ENCODE measurements at regions not wholly inside any gene's neighbourhood (a gene's known extent, or its start where the extent isn't known, plus 50 kb on each side); places are given as distances from the start of the nearest gene placed in this dataset.

DNA sequence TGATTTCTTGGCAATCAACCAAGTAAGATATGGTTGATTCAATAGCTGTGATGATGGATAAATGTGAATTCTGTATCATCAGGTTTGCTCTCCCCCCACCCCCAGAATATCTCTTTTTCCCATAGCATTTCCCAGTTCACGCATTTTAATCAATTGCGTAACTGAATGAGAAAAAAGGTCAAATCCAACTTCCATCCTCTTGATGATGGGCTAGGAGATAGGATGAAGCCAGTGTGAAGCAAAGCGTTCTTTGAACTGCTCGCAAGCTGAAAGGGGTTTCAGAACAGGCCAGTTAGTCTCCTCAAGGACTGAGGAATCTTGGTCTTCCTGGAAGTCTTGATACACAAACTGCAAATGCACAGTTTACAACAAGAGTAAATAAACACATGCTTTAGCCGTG lies 94.5 kb upstream of the ARMC3 start:
- no peak overlapping the region for H2AFZ ChIP-seq (ENCODE audit: low read depth, low read length)
- H3K27ac ChIP-seq (ENCODE audit: low read length, poor library complexity, severe bottlenecking): no peak overlapping the region
- H3K4ac ChIP-seq (ENCODE audit: low read depth in 1 of 2, low read length in 2 of 2): no peak overlapping the region
- 76% methylated on average over 5 of the region's 5 CpGs for WGBS
- no peaks in the 10 kb centered on the region for H3K4me1 ChIP-seq (ENCODE audit: control insufficient read depth, insufficient read depth, low read depth, low read length)
- H3K18ac ChIP-seq (ENCODE audit: low read depth in 1 of 2, low read length in 2 of 2): peak overlapping the region in 1 of 2 experiments; percentile 54
- H4K91ac ChIP-seq (ENCODE audit: low read length): peak overlapping the region; percentile 61
- H2AK5ac ChIP-seq (ENCODE audit: low read length, severe bottlenecking): no peak overlapping the region
- no peak overlapping the region for H3K4me2 ChIP-seq (ENCODE audit: low read length, poor library complexity, severe bottlenecking)
- H3K14ac ChIP-seq (ENCODE audit: low read length in 2 of 2): no peak overlapping the region
- H3K79me1 ChIP-seq (replicated peaks; ENCODE audit: low read length, poor library complexity, severe bottlenecking): no peaks in the 10 kb centered on the region
- H3K4me3 ChIP-seq (ENCODE audit: insufficient read depth in 1 of 2, low read depth in 1 of 2, low read length in 2 of 2): no peak overlapping the region
- H2BK15ac ChIP-seq (ENCODE audit: low read depth, poor library complexity, severe bottlenecking): no peak overlapping the region
- H2BK12ac ChIP-seq (ENCODE audit: low read length in 2 of 2): peak overlapping the region in 1 of 2 experiments; percentile 77
- no peak overlapping the region for H4K8ac ChIP-seq (ENCODE audit: low read length)
- peak; percentile 44 for DNase-seq
- H3K9ac ChIP-seq (ENCODE audit: low read length): no peak overlapping the region
- H2BK120ac ChIP-seq (ENCODE audit: low read depth, low read length): no peak overlapping the region
- no peak overlapping the region for H2BK5ac ChIP-seq (ENCODE audit: low read depth, low read length, poor library complexity, severe bottlenecking)
- no peaks in the 10 kb centered on the region for H3K9me3 ChIP-seq (ENCODE audit: control insufficient read depth, low read length)
- no peaks in the 10 kb centered on the region for H3K27me3 ChIP-seq (ENCODE audit: control insufficient read depth in 1 of 2, insufficient read depth in 1 of 2, low read length in 2 of 2)
- H3K23ac ChIP-seq (ENCODE audit: low read length in 2 of 2): no peak overlapping the region
- H3K36me3 ChIP-seq (ENCODE audit: control insufficient read depth in 1 of 2, insufficient read depth in 2 of 2, low read depth in 1 of 2, low read length in 2 of 2): no peaks in the 10 kb centered on the region

GRCh38 chr10:22832851-22833250 lies 95.0 kb upstream of the ARMC3 start:
- Histone ChIP-seq H3K4ac (ENCODE audit: low read depth in 1 of 2, low read length in 2 of 2) (no peak overlapping the region), H2AFZ (ENCODE audit: low read depth, low read length) (no peak overlapping the region), H2BK15ac (ENCODE audit: low read depth, poor library complexity, severe bottlenecking) (no peak overlapping the region), H3K4me1 (ENCODE audit: control insufficient read depth, insufficient read depth, low read depth, low read length) (no peaks in the 10 kb centered on the region), H3K23ac (ENCODE audit: low read length in 2 of 2) (no peak overlapping the region), H2AK5ac (ENCODE audit: low read length, severe bottlenecking) (no peak overlapping the region), H3K79me1 (replicated peaks; ENCODE audit: low read length, poor library complexity, severe bottlenecking) (no peaks in the 10 kb centered on the region), H3K9ac (ENCODE audit: low read length) (no peak overlapping the region), H2BK5ac (ENCODE audit: low read depth, low read length, poor library complexity, severe bottlenecking) (no peak overlapping the region), H2BK12ac (ENCODE audit: low read length in 2 of 2) (no peak overlapping the region), H3K14ac (ENCODE audit: low read length in 2 of 2) (no peak overlapping the region), H4K8ac (ENCODE audit: low read length) (no peak overlapping the region), H3K36me3 (ENCODE audit: control insufficient read depth in 1 of 2, insufficient read depth in 2 of 2, low read depth in 1 of 2, low read length in 2 of 2) (no peaks in the 10 kb centered on the region), H2BK120ac (ENCODE audit: low read depth, low read length) (no peak overlapping the region), H3K18ac (ENCODE audit: low read depth in 1 of 2, low read length in 2 of 2) (peak overlapping the region in 1 of 2 experiments; percentile 54), H3K4me2 (ENCODE audit: low read length, poor library complexity, severe bottlenecking) (no peak overlapping the region), H3K9me3 (ENCODE audit: control insufficient read depth, low read length) (no peaks in the 10 kb centered on the region), H3K27ac (ENCODE audit: low read length, poor library complexity, severe bottlenecking) (no peak overlapping the region), H4K91ac (ENCODE audit: low read length) (no peak overlapping the region), H3K4me3 (ENCODE audit: insufficient read depth in 1 of 2, low read depth in 1 of 2, low read length in 2 of 2) (no peak overlapping the region), H3K27me3 (ENCODE audit: control insufficient read depth in 1 of 2, insufficient read depth in 1 of 2, low read length in 2 of 2) (no peaks in the 10 kb centered on the region)
- WGBS: no CpG with 5 or more reads among the region's 2 CpGs
- DNase-seq: no peak

- no peak overlapping the region for H3K4me2 ChIP-seq (ENCODE audit: low read length, poor library complexity, severe bottlenecking)
- H3K4me1 ChIP-seq (ENCODE audit: control insufficient read depth, insufficient read depth, low read depth, low read length): no peaks in the 10 kb centered on the region
- no peak overlapping the region for H2BK5ac ChIP-seq (ENCODE audit: low read depth, low read length, poor library complexity, severe bottlenecking)
- H3K14ac ChIP-seq (ENCODE audit: low read length in 2 of 2): no peak overlapping the region
- no peak overlapping the region for H2AK5ac ChIP-seq (ENCODE audit: low read length, severe bottlenecking)
- no peak overlapping the region for H3K23ac ChIP-seq (ENCODE audit: low read length in 2 of 2)
- no peak overlapping the region for H2AFZ ChIP-seq (ENCODE audit: low read depth, low read length)
- H3K9me3 ChIP-seq (ENCODE audit: control insufficient read depth, low read length): no peaks in the 10 kb centered on the region
- peak overlapping the region in 1 of 2 experiments; percentile 39 for H3K18ac ChIP-seq (ENCODE audit: low read depth in 1 of 2, low read length in 2 of 2)
- no peak overlapping the region for H4K91ac ChIP-seq (ENCODE audit: low read length)
- WGBS: 95% methylated on average over 3 of the region's 4 CpGs
- no peaks in the 10 kb centered on the region for H3K27me3 ChIP-seq (ENCODE audit: control insufficient read depth in 1 of 2, insufficient read depth in 1 of 2, low read length in 2 of 2)
- H3K27ac ChIP-seq (ENCODE audit: low read length, poor library complexity, severe bottlenecking): no peak overlapping the region
- H2BK120ac ChIP-seq (ENCODE audit: low read depth, low read length): no peak overlapping the region
- no peak for DNase-seq
- no peaks in the 10 kb centered on the region for H3K79me1 ChIP-seq (replicated peaks; ENCODE audit: low read length, poor library complexity, severe bottlenecking)
- H3K9ac ChIP-seq (ENCODE audit: low read length): no peak overlapping the region
- no peak overlapping the region for H2BK12ac ChIP-seq (ENCODE audit: low read length in 2 of 2)
- no peak overlapping the region for H3K4me3 ChIP-seq (ENCODE audit: insufficient read depth in 1 of 2, low read depth in 1 of 2, low read length in 2 of 2)
- H4K8ac ChIP-seq (ENCODE audit: low read length): no peak overlapping the region
- H3K36me3 ChIP-seq (ENCODE audit: control insufficient read depth in 1 of 2, insufficient read depth in 2 of 2, low read depth in 1 of 2, low read length in 2 of 2): no peaks in the 10 kb centered on the region
- no peak overlapping the region for H3K4ac ChIP-seq (ENCODE audit: low read depth in 1 of 2, low read length in 2 of 2)
- no peak overlapping the region for H2BK15ac ChIP-seq (ENCODE audit: low read depth, poor library complexity, severe bottlenecking)
Observed at GRCh38 chr10:22832066-22832602, 95.7 kb upstream of the ARMC3 start.

DNA sequence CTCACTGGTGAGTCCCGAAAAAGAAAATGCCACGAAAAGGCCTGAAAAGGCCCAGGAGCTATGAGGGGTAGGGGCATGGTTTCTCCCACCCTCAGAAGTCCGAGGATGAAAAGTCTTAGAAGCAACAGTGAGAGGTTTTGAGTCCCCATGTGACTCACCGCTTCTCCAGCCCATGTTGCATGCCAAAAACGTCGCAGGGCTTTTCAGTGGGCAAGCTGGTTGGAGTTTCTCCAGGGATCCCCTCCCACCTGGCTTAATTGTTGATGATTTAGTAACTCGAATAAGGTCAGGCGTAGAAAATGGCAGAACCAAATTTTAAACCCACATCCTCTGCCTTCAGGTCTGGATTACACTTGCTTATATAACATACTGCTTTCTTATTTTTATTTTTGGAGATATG lies 96.3 kb upstream of the ARMC3 start:
- Histone ChIP-seq H2BK120ac (ENCODE audit: low read depth, low read length) (peak overlapping the region; percentile 54), H3K36me3 (ENCODE audit: control insufficient read depth in 1 of 2, insufficient read depth in 2 of 2, low read depth in 1 of 2, low read length in 2 of 2) (no peaks in the 10 kb centered on the region), H3K4me2 (ENCODE audit: low read length, poor library complexity, severe bottlenecking) (no peak overlapping the region), H4K91ac (ENCODE audit: low read length) (no peak overlapping the region), H3K23ac (ENCODE audit: low read length in 2 of 2) (no peak overlapping the region), H2AK5ac (ENCODE audit: low read length, severe bottlenecking) (no peak overlapping the region), H3K4me3 (ENCODE audit: insufficient read depth in 1 of 2, low read depth in 1 of 2, low read length in 2 of 2) (no peak overlapping the region), H3K27me3 (ENCODE audit: control insufficient read depth in 1 of 2, insufficient read depth in 1 of 2, low read length in 2 of 2) (no peaks in the 10 kb centered on the region), H3K9me3 (ENCODE audit: control insufficient read depth, low read length) (no peaks in the 10 kb centered on the region), H2AFZ (ENCODE audit: low read depth, low read length) (no peak overlapping the region), H3K18ac (ENCODE audit: low read depth in 1 of 2, low read length in 2 of 2) (no peak overlapping the region), H3K4ac (ENCODE audit: low read depth in 1 of 2, low read length in 2 of 2) (no peak overlapping the region), H3K9ac (ENCODE audit: low read length) (no peak overlapping the region), H3K14ac (ENCODE audit: low read length in 2 of 2) (no peak overlapping the region), H2BK15ac (ENCODE audit: low read depth, poor library complexity, severe bottlenecking) (no peak overlapping the region), H2BK12ac (ENCODE audit: low read length in 2 of 2) (no peak overlapping the region), H4K8ac (ENCODE audit: low read length) (no peak overlapping the region), H3K79me1 (replicated peaks; ENCODE audit: low read length, poor library complexity, severe bottlenecking) (no peaks in the 10 kb centered on the region), H3K27ac (ENCODE audit: low read length, poor library complexity, severe bottlenecking) (no peak overlapping the region), H2BK5ac (ENCODE audit: low read depth, low read length, poor library complexity, severe bottlenecking) (no peak overlapping the region), H3K4me1 (ENCODE audit: control insufficient read depth, insufficient read depth, low read depth, low read length) (no peaks in the 10 kb centered on the region)
- no peak for DNase-seq
- WGBS: 91% methylated on average over 8 of the region's 8 CpGs

All from mesenchymal stem cell (in vitro differentiated cells and primary cell).